Activated CD4-positive, alpha-beta T cell treated with anti-CD3 and anti-CD28 coated beads for 36 hours (primary cell): ENCODE measurements at regions not wholly inside any gene's neighbourhood (a gene's known extent, or its start where the extent isn't known, plus 50 kb on each side); places are given as distances from the start of the nearest gene placed in this dataset.
A peak's percentile ranks its signal among the peaks of the same experiment; 100 is the strongest.
"Not testable (repeated sequence)": the region's sequence is repeated elsewhere in the genome, so short reads cannot be mapped to it uniquely, and the experiment has no call there.

Source experiments
- ATAC-seq: fragments of 200-7000 bp; cut with Tn5 transposase; one replicate; pipeline ENCODE4 v1.10.0; 2021; ENCODE audit warnings: mild to moderate bottlenecking, moderate library complexity
- CTCF ChIA-PET: fragments of 350-600 bp; sonication (Branson Sonifier 250); formaldehyde crosslinking; loops from one replicate; lab custom pipeline; 2021; ENCODE audit warnings: antibody characterized with exemption; lab: Charles Lee
- POLR2A ChIA-PET: fragments of 350-600 bp; sonication (Branson Sonifier 250); formaldehyde crosslinking; loops from one replicate; lab custom pipeline; 2021; ENCODE audit warnings: antibody characterized with exemption, inconsistent platforms; lab: Charles Lee
- DNase-seq: peaks from one replicate; pipeline ENCODE4 v3.0.0-alpha.2; 2020
- H3K27ac Mint-ChIP-seq: one replicate; pipeline ENCODE4 v1.8.0; 2021; ENCODE audit warnings: mixed read lengths
- H3K27me3 Mint-ChIP-seq: one replicate; pipeline ENCODE4 v1.8.0; 2021; ENCODE audit warnings: mixed read lengths
- H3K36me3 Mint-ChIP-seq: one replicate; pipeline ENCODE4 v1.8.0; 2021; ENCODE audit warnings: low read depth, mixed read lengths
- H3K4me1 Mint-ChIP-seq: one replicate; pipeline ENCODE4 v1.8.0; 2021; ENCODE audit warnings: mixed read lengths
- H3K4me3 Mint-ChIP-seq: one replicate; pipeline ENCODE4 v1.8.0; 2021; ENCODE audit warnings: mild to moderate bottlenecking, moderate library complexity, mixed read lengths
- H3K9me3 Mint-ChIP-seq: one replicate; pipeline ENCODE4 v1.8.0; 2021; ENCODE audit warnings: low read depth, mixed read lengths
- intact Hi-C, 2 experiments: fragments of 100-400 bp; cut with DNase I in 1 of 2; cut with micrococcal nuclease in 1 of 2; formaldehyde crosslinking; loops; one replicate each; pipeline versions ENCODE4 v1.14.2 to v1.15.1; 2022 to 2024; cut with DNase I, micrococcal nuclease

- Mint-ChIP-seq H3K36me3 (no peaks in the 10 kb centered on the region), H3K4me3 (no peak overlapping the region), H3K27ac (no peak overlapping the region), H3K4me1 (peaks cover 6% of the 10 kb centered on the region), H3K9me3 (peaks cover 7% of the 10 kb centered on the region), H3K27me3 (no peaks in the 10 kb centered on the region)
- intact Hi-C loops = no loop called here
- POLR2A ChIA-PET = no interaction called here
- no peak for ATAC-seq
- CTCF ChIA-PET = interaction anchor here (0.6 to 1.8 kb wide), 5 partner anchors 17 to 814 kb away, joined by 3 to 8 read pairs (median 4); no protein-coding TSS in a partner anchor
- DNase-seq = no peak
Measured at GRCh38 chr17:78305801-78306200, 54.1 kb downstream of the SOCS3 start.

DNA sequence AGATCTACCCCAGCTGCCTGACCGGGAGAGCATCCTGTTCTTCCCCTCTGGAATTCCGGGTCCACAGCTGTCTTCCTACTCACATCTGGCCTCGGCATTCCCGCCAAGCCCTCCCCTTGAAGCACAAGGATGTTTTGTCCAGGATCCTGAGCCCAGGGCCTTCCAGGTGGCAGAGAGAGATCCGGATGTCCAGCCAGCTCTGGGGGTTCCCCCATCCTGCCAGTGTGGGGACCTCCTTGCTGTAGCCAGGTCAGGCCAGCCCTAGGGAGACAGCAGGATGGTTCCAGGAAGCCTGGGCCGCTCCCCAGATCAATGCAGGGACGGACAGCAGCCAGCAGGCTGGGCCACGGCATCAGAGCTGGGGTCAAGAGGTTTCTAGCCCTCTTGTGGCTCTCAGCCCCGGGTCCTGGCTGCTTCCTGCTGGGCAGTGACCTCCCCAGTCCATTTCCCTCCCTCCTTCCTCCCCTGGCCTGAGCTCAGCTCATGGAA, 55.3 kb downstream of the SOCS3 start:
- no peak overlapping the region for H3K4me3 Mint-ChIP-seq
- no peak overlapping the region for H3K27ac Mint-ChIP-seq
- no peak for DNase-seq
- ChIA-PET CTCF (interaction anchor here (0.5 to 1.8 kb wide), 4 partner anchors 12 to 53 kb away, joined by 4 to 8 read pairs (median 4); no protein-coding TSS in a partner anchor), POLR2A (no interaction called here)
- intact Hi-C loops = no loop called here
- no peaks in the 10 kb centered on the region for H3K36me3 Mint-ChIP-seq
- H3K4me1 Mint-ChIP-seq = peaks cover 9% of the 10 kb centered on the region
- H3K9me3 Mint-ChIP-seq = peaks cover 7% of the 10 kb centered on the region
- no peaks in the 10 kb centered on the region for H3K27me3 Mint-ChIP-seq
- ATAC-seq = no peak

- intact Hi-C loops = no loop called here
- Mint-ChIP-seq H3K9me3 (peaks cover 7% of the 10 kb centered on the region), H3K4me3 (no peak overlapping the region), H3K27me3 (no peaks in the 10 kb centered on the region), H3K36me3 (no peaks in the 10 kb centered on the region), H3K27ac (no peak overlapping the region), H3K4me1 (peaks cover 9% of the 10 kb centered on the region)
- ChIA-PET CTCF (interaction anchor here (0.6 kb wide), 1 partner anchor 517 kb away, joined by 3 read pairs; no protein-coding TSS in a partner anchor), POLR2A (no interaction called here)
- DNase-seq (no peak), ATAC-seq (no peak)
Measured at GRCh38 chr17:78302478-78302877, 57.4 kb downstream of the SOCS3 start.

DNA sequence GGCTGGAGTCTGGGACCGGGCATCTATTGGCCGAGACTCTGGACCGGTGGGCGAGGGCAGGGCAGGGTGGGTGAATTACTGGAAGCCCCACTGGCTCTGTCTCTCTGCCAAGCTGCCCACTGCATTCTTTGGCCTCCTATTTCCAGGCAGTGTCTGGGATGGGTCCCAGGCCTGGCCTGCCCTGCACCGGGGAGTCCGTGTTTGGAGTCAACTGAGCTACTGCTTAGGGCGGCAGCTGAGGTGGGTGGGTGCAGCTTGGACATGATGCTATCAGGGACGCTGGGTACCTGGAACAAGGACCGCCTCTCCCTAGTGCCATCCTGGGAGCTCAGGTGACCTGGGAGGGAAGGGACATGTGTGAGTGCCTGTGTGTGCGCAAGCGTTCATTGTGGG, 58.1 kb downstream of the SOCS3 start:
- H3K4me3 Mint-ChIP-seq = no peak overlapping the region
- POLR2A ChIA-PET = no interaction called here
- ATAC-seq (no peak), DNase-seq (no peak)
- CTCF ChIA-PET = interaction anchor here (0.6 to 1.3 kb wide), 2 partner anchors 9 to 518 kb away, joined by 3 to 8 read pairs; no protein-coding TSS in a partner anchor
- no peaks in the 10 kb centered on the region for H3K36me3 Mint-ChIP-seq
- peaks cover 2% of the 10 kb centered on the region for H3K9me3 Mint-ChIP-seq
- peaks cover 9% of the 10 kb centered on the region for H3K4me1 Mint-ChIP-seq
- no peaks in the 10 kb centered on the region for H3K27me3 Mint-ChIP-seq
- H3K27ac Mint-ChIP-seq = no peak overlapping the region
- intact Hi-C loops = no loop called here

- DNase-seq (no peak), ATAC-seq (peak; percentile 53)
- Mint-ChIP-seq H3K4me3 (no peak overlapping the region), H3K4me1 (peaks cover 9% of the 10 kb centered on the region), H3K27ac (peak overlapping the region; percentile 44), H3K9me3 (no peaks in the 10 kb centered on the region), H3K36me3 (no peaks in the 10 kb centered on the region), H3K27me3 (no peaks in the 10 kb centered on the region)
- intact Hi-C loops = no loop called here
- CTCF ChIA-PET = interaction anchor here (1.3 kb wide), 1 partner anchor 9 kb away, joined by 8 read pairs; no protein-coding TSS in a partner anchor
- POLR2A ChIA-PET = no interaction called here
Measured at GRCh38 chr17:78300962-78301820, 58.7 kb downstream of the SOCS3 start.

DNA sequence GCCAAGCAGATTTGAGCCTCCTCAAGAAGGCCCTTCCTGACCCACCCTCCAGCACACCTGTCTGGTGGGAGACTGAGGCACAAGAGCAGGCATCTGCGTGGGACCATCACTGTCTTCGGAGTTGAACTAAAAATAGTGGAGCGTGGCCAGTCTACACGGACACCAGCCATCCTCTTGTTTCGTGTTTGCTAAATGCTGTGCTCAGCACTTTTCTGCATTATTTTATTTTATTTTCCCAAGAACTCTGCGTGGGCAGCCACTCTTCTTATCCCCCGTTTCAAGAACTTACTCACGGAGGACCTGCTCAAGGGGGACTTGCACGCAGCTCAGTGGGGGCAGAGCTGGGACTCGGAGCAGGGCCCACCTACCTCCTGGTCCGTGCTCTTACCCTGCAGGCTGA, 60.8 kb downstream of the SOCS3 start:
- POLR2A ChIA-PET = interaction anchor here (0.7 kb wide), 1 partner anchor 45 kb away, joined by 5 read pairs; no protein-coding TSS in a partner anchor
- DNase-seq = no peak
- CTCF ChIA-PET = no interaction called here
- no peak overlapping the region for H3K27ac Mint-ChIP-seq
- H3K27me3 Mint-ChIP-seq = no peaks in the 10 kb centered on the region
- H3K4me3 Mint-ChIP-seq = no peak overlapping the region
- ATAC-seq = no peak
- H3K9me3 Mint-ChIP-seq = no peaks in the 10 kb centered on the region
- peaks cover 9% of the 10 kb centered on the region for H3K4me1 Mint-ChIP-seq
- intact Hi-C loops = no loop called here
- no peaks in the 10 kb centered on the region for H3K36me3 Mint-ChIP-seq

- intact Hi-C loops = no loop called here
- no peak overlapping the region for H3K27ac Mint-ChIP-seq
- no peak for DNase-seq
- ChIA-PET POLR2A (no interaction called here), CTCF (no interaction called here)
- no peaks in the 10 kb centered on the region for H3K9me3 Mint-ChIP-seq
- no peaks in the 10 kb centered on the region for H3K27me3 Mint-ChIP-seq
- ATAC-seq = no peak
- no peaks in the 10 kb centered on the region for H3K36me3 Mint-ChIP-seq
- H3K4me1 Mint-ChIP-seq = peaks cover 2% of the 10 kb centered on the region
- no peak overlapping the region for H3K4me3 Mint-ChIP-seq
Measured at GRCh38 chr17:78294776-78295175, 63.3 kb downstream of the TMEM235 start.

GRCh38 chr17:78294356-78294755, 62.9 kb downstream of the TMEM235 start:
- Mint-ChIP-seq H3K4me3 (no peak overlapping the region), H3K27me3 (no peaks in the 10 kb centered on the region), H3K9me3 (no peaks in the 10 kb centered on the region), H3K36me3 (no peaks in the 10 kb centered on the region), H3K27ac (no peak overlapping the region), H3K4me1 (peaks cover 2% of the 10 kb centered on the region)
- ChIA-PET POLR2A (no interaction called here), CTCF (no interaction called here)
- ATAC-seq (no peak), DNase-seq (no peak)
- intact Hi-C loops = no loop called here

GRCh38 chr17:78293151-78293550, 61.7 kb downstream of the TMEM235 start:
- H3K27ac Mint-ChIP-seq, intact Hi-C loops, H3K27me3 Mint-ChIP-seq: not testable (repeated sequence)

DNA sequence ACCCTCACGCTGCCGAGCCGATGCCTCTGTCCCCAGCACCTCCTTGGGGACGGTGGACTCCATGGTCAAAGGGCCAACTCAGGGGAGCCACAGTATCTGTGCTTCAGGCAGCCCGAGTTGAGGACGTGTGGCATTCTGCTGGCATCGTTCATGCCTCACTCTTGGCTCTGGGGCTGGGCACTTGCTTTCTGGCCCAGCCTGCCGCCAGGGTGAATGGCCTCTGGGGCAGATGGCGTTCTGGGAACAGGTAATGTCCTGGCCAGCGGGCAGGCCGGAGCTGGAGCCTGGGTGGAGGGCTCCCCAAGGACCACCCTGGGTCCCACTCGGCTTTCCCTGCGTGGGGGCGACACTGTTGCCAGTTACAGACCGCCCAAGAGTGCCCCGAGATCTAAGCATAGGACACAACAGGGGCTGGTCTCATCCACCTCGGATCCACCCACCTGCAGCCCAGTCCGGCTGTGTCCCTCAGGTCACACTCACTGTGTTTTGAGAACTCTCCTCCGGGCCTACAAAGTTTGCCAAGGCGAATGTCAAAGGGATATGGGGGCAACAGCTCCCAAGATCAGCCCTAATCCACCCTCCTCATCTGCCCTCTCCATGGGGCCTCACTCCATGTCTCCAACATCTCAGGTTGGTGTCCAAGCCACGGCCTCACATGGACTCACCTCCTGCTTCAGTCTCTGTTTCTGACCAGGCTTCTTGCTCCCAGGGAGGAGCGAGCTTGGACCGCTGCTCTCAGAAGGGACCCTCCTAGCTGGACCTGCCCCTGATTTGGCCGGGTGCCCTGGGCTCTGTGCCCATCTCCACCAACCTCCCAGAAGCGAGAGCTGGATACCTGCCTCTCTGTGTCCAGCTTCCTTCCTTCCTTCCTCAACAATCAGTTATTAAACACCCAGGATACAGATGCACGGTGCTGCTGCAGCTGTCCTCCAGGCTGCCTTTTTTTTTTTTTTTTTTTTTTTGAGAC, 60.8 kb downstream of the TMEM235 start:
- H3K36me3 Mint-ChIP-seq = no peaks in the 10 kb centered on the region
- no peak overlapping the region for H3K4me3 Mint-ChIP-seq
- H3K27me3 Mint-ChIP-seq = no peaks in the 10 kb centered on the region
- H3K4me1 Mint-ChIP-seq = peaks cover 6% of the 10 kb centered on the region
- ATAC-seq (no peak), DNase-seq (no peak)
- intact Hi-C loops = loop anchor here (2.0 kb wide), 2 partner anchors 65 to 131 kb away; no protein-coding TSS in a partner anchor
- POLR2A ChIA-PET = no interaction called here
- CTCF ChIA-PET = interaction anchor here (0.8 to 1.4 kb wide), 4 partner anchors 9 to 130 kb away, joined by 3 to 8 read pairs (median 4); no protein-coding TSS in a partner anchor
- no peaks in the 10 kb centered on the region for H3K9me3 Mint-ChIP-seq
- no peak overlapping the region for H3K27ac Mint-ChIP-seq

More at GRCh38 chr17:78293151-78293550, 61.7 kb downstream of the TMEM235 start:
- DNase-seq, H3K36me3 Mint-ChIP-seq, H3K4me3 Mint-ChIP-seq, H3K4me1 Mint-ChIP-seq, ATAC-seq, H3K9me3 Mint-ChIP-seq, POLR2A ChIA-PET: not testable (repeated sequence)
- CTCF ChIA-PET = interaction anchor here (1.3 to 1.4 kb wide), 2 partner anchors 8 to 12 kb away, joined by 4 to 8 read pairs; no protein-coding TSS in a partner anchor

- ATAC-seq (no peak), DNase-seq (no peak)
- Mint-ChIP-seq H3K27ac (no peak overlapping the region), H3K27me3 (no peaks in the 10 kb centered on the region), H3K9me3 (no peaks in the 10 kb centered on the region), H3K36me3 (no peaks in the 10 kb centered on the region), H3K4me3 (no peak overlapping the region), H3K4me1 (peaks cover 6% of the 10 kb centered on the region)
- CTCF ChIA-PET = interaction anchor here (0.6 to 1.2 kb wide), 10 partner anchors 13 to 423 kb away, joined by 3 to 5 read pairs (median 3); no protein-coding TSS in a partner anchor
- intact Hi-C loops = loop anchor here (2.0 kb wide), 2 partner anchors 66 to 132 kb away; no protein-coding TSS in a partner anchor
- POLR2A ChIA-PET = no interaction called here
Measured at GRCh38 chr17:78290721-78291120, 59.3 kb downstream of the TMEM235 start.
